H1 (cell line): ENCODE measurements at regions not wholly inside any gene's neighbourhood (a gene's known extent, or its start where the extent isn't known, plus 50 kb on each side); places are given as distances from the start of the nearest gene placed in this dataset.

Experiments used
- CTCF ChIA-PET: fragments of 300-600 bp; sonication (Branson Sonifier 250); formaldehyde crosslinking; loops from one replicate; lab custom pipeline; 2021; ENCODE audit not compliant: partially characterized antibody; lab: Charles Lee
- POLR2A ChIA-PET: fragments of 300-600 bp; sonication (Branson Sonifier 250); formaldehyde crosslinking; loops from one replicate; lab custom pipeline; 2021; ENCODE audit warnings: inconsistent platforms; ENCODE audit not compliant: partially characterized antibody; lab: Charles Lee
- DNase-seq, 2 experiments: peaks; one replicate each; pipeline versions ENCODE4 v3.0.0 to v3.0.0-alpha.2; 2010 to 2022; ENCODE audit warnings: low spot score in 2 of 2, low read depth in 1 of 2, mixed read lengths in 1 of 2
- FAIRE-seq: peaks from 2 replicates; lab custom pipeline; 2011; peaks lifted over from hg19 to GRCh38; lab: Jason Lieb, UNC
- H2AFZ ChIP-seq: 2 replicates; pipeline ENCODE4 v1.8.1; 2012; ENCODE audit warnings: low read length, inconsistent platforms
- H2AK5ac ChIP-seq: 2 replicates; pipeline ENCODE4 v1.6.1; 2013; ENCODE audit warnings: low read depth, low read length
- H2BK120ac ChIP-seq: replicated peaks from 2 replicates; pipeline ENCODE3; 2013; ENCODE audit warnings: low read depth, low read length, inconsistent platforms
- H2BK12ac ChIP-seq: 2 replicates; pipeline ENCODE4 v1.6.1; 2013; ENCODE audit warnings: low read depth, low read length
- H2BK15ac ChIP-seq: 2 replicates; pipeline ENCODE4 v1.6.1; 2013; ENCODE audit warnings: low read length
- H2BK20ac ChIP-seq: 2 replicates; pipeline ENCODE4 v1.6.1; 2013; ENCODE audit warnings: low read length
- H2BK5ac ChIP-seq: 2 replicates; pipeline ENCODE4 v1.6.1; 2013; ENCODE audit warnings: low read depth, low read length
- H3K14ac ChIP-seq: 2 replicates; pipeline ENCODE4 v1.6.1; 2013; ENCODE audit warnings: inconsistent platforms; ENCODE audit not compliant: insufficient read length
- H3K18ac ChIP-seq: 2 replicates; pipeline ENCODE4 v1.6.1; 2013; ENCODE audit warnings: low read length; ENCODE audit errors: extremely low read depth
- H3K23ac ChIP-seq: 2 replicates; pipeline ENCODE4 v1.6.1; 2013; ENCODE audit warnings: inconsistent platforms; ENCODE audit not compliant: insufficient read length
- H3K23me2 ChIP-seq: 2 replicates; pipeline ENCODE4 v1.6.1; 2013; ENCODE audit warnings: low read depth, low read length
- H3K27ac ChIP-seq: 2 replicates; pipeline ENCODE4 v1.6.1; 2011; ENCODE audit warnings: low read depth, low read length, inconsistent platforms
- H3K27me3 ChIP-seq, 4 experiments: replicated peaks in 1 of 4; 1 replicate in 1 of 4; 2 replicates in 3 of 4; pipeline versions ENCODE4 v1.6.1 to v1.8.1; 2011 to 2013; ENCODE audit warnings: low read length in 3 of 4, mild to moderate bottlenecking in 3 of 4, inconsistent platforms in 2 of 4, mixed read lengths in 2 of 4, moderate library complexity in 1 of 4; ENCODE audit not compliant: control insufficient read depth in 3 of 4, insufficient read depth in 3 of 4; ENCODE audit errors: extremely low read depth in 1 of 4
- H3K36me3 ChIP-seq, 4 experiments: 2 replicates each; pipeline versions ENCODE4 v1.6.1 to v1.8.1; 2011 to 2013; ENCODE audit warnings: mild to moderate bottlenecking in 4 of 4, low read length in 3 of 4, moderate library complexity in 2 of 4, control low read depth in 1 of 4, inconsistent platforms in 1 of 4; ENCODE audit not compliant: insufficient read depth in 4 of 4, control insufficient read depth in 2 of 4
- H3K4ac ChIP-seq: replicated peaks from 2 replicates; pipeline ENCODE3; 2013; ENCODE audit warnings: low read length, low read depth, mixed read lengths, inconsistent platforms; ENCODE audit not compliant: insufficient read length
- H3K4me1 ChIP-seq, 4 experiments: replicated peaks in 1 of 4; 1 replicate in 1 of 4; 2 replicates in 3 of 4; pipeline versions ENCODE4 v1.6.1 to v1.8.1; 2011 to 2013; ENCODE audit warnings: low read length in 3 of 4, inconsistent platforms in 2 of 4, mixed read lengths in 1 of 4; ENCODE audit not compliant: insufficient read depth in 4 of 4, control insufficient read depth in 3 of 4
- H3K4me2 ChIP-seq, 2 experiments: 2 replicates each; pipeline versions ENCODE4 v1.6.1 to v1.8.1; 2011 to 2013; ENCODE audit warnings: low read depth in 2 of 2, low read length in 2 of 2, control low read depth in 1 of 2, inconsistent platforms in 1 of 2, mild to moderate bottlenecking in 1 of 2; ENCODE audit not compliant: insufficient read depth in 1 of 2
- H3K4me3 ChIP-seq, 4 experiments: fragments of 200-600, 300-600 bp in 1 of 4; sonication (generic), shearing (Covaris generic), sonication (Bioruptor Twin) in 1 of 4; 2 replicates each; pipeline versions ENCODE4 v1.5.1 to v1.8.1; 2011 to 2016; ENCODE audit warnings: low read length in 4 of 4, low read depth in 3 of 4, control low read depth in 2 of 4, inconsistent platforms in 2 of 4, mild to moderate bottlenecking in 2 of 4, mixed read lengths in 1 of 4, moderate library complexity in 1 of 4; ENCODE audit not compliant: insufficient read depth in 2 of 4; ENCODE audit errors: extremely low read depth in 1 of 4
- H3K56ac ChIP-seq: replicated peaks from 2 replicates; pipeline ENCODE3; 2013; ENCODE audit warnings: low read depth, mild to moderate bottlenecking, mixed read lengths, low read length, inconsistent platforms; ENCODE audit not compliant: insufficient read length
- H3K79me1 ChIP-seq: 2 replicates; pipeline ENCODE4 v1.6.1; 2013; ENCODE audit warnings: low read depth, low read length, control low read depth
- H3K79me2 ChIP-seq, 2 experiments: 2 replicates each; pipeline versions ENCODE4 v1.6.1 to v1.8.1; 2012 to 2013; ENCODE audit warnings: low read length in 2 of 2, mild to moderate bottlenecking in 2 of 2, inconsistent platforms in 1 of 2; ENCODE audit not compliant: insufficient read depth in 2 of 2, control insufficient read depth in 1 of 2
- H3K9ac ChIP-seq, 4 experiments: replicated peaks in 1 of 4; 1 replicate in 1 of 4; 2 replicates in 3 of 4; pipeline versions ENCODE4 v1.6.1 to v1.8.1; 2011 to 2013; ENCODE audit warnings: low read depth in 3 of 4, low read length in 3 of 4, control low read depth in 2 of 4, mild to moderate bottlenecking in 2 of 4, moderate library complexity in 2 of 4, inconsistent platforms in 1 of 4; ENCODE audit errors: extremely low read depth in 1 of 4
- H3K9me3 ChIP-seq, 2 experiments: 2 replicates each; pipeline versions ENCODE4 v1.6.1 to v1.8.1; 2012 to 2013; ENCODE audit warnings: mild to moderate bottlenecking in 2 of 2, moderate library complexity in 2 of 2, control low read depth in 1 of 2, inconsistent platforms in 1 of 2, low read depth in 1 of 2, low read length in 1 of 2, mixed read lengths in 1 of 2; ENCODE audit not compliant: insufficient read depth in 2 of 2
- H4K20me1 ChIP-seq, 2 experiments: replicated peaks in 1 of 2; 2 replicates each; pipeline versions ENCODE3 to v1.8.1; 2011 to 2013; ENCODE audit warnings: inconsistent platforms in 2 of 2, low read length in 2 of 2, mild to moderate bottlenecking in 1 of 2; ENCODE audit not compliant: insufficient read depth in 2 of 2, control insufficient read depth in 1 of 2
- H4K5ac ChIP-seq: 2 replicates; pipeline ENCODE4 v1.6.1; 2013; ENCODE audit warnings: low read length, low read depth, mixed read lengths, inconsistent platforms; ENCODE audit not compliant: insufficient read length
- H4K8ac ChIP-seq: 2 replicates; pipeline ENCODE4 v1.8.0; 2013; ENCODE audit warnings: mild to moderate bottlenecking, moderate library complexity, low read length, inconsistent platforms; ENCODE audit not compliant: insufficient read depth; ENCODE audit errors: extremely low read depth
- H4K91ac ChIP-seq: replicated peaks from 2 replicates; pipeline ENCODE3; 2013; ENCODE audit warnings: low read length, mixed read lengths, inconsistent platforms; ENCODE audit not compliant: insufficient read length
- ATF2 ChIP-seq: IDR thresholded peaks from 2 replicates; pipeline ENCODE4 v1.6.1; 2012; ENCODE audit warnings: low read length, inconsistent platforms
- BRCA1 ChIP-seq: IDR thresholded peaks from 2 replicates; pipeline ENCODE4 v1.6.1; 2012; ENCODE audit warnings: low read depth, low read length, improper control_type of control experiment
- CTBP2 ChIP-seq: IDR thresholded peaks from 2 replicates; pipeline ENCODE4 v1.7.0; 2011; ENCODE audit warnings: borderline replicate concordance, mild to moderate bottlenecking, moderate library complexity, mixed read lengths, low read length; ENCODE audit not compliant: insufficient read depth, insufficient read length
- CTCF ChIP-seq, 3 experiments: IDR thresholded peaks; 1 replicate in 2 of 3; 2 replicates in 1 of 3; pipeline versions ENCODE4 v1.5.1 to v1.6.1; 2011; ENCODE audit warnings: low read length in 3 of 3, mild to moderate bottlenecking in 3 of 3, inconsistent platforms in 2 of 3, low read depth in 1 of 3, moderate library complexity in 1 of 3; ENCODE audit not compliant: insufficient read depth in 1 of 3; ENCODE audit errors: control extremely low read depth in 1 of 3
- EGR1 ChIP-seq: IDR thresholded peaks from 2 replicates; pipeline ENCODE4 v1.6.1; 2011; ENCODE audit warnings: low read depth, low read length, borderline replicate concordance
- HDAC6 ChIP-seq: IDR thresholded peaks from one replicate; pipeline ENCODE4 v1.7.1; 2012; ENCODE audit warnings: low read depth, mild to moderate bottlenecking, inconsistent platforms, low read length, moderate library complexity
- PHF8 ChIP-seq: fragments of 200-600 bp; sonication (generic); conservative IDR thresholded peaks from 2 replicates; pipeline ENCODE4 v1.7.1; 2012; ENCODE audit warnings: low read depth, mild to moderate bottlenecking, inconsistent platforms, low read length, moderate library complexity
- RBBP5 ChIP-seq: IDR thresholded peaks from 2 replicates; pipeline ENCODE4 v1.7.1; 2012; ENCODE audit warnings: low read depth, mild to moderate bottlenecking, inconsistent platforms, low read length, moderate library complexity, borderline replicate concordance
- RXRA ChIP-seq: IDR thresholded peaks from 2 replicates; pipeline ENCODE4 v1.6.1; 2011; ENCODE audit warnings: low read depth, mild to moderate bottlenecking, low read length, moderate library complexity; ENCODE audit not compliant: insufficient read depth
- TAF1 ChIP-seq: IDR thresholded peaks from 2 replicates; pipeline ENCODE4 v1.6.1; 2011; ENCODE audit warnings: mild to moderate bottlenecking, low read depth, low read length
- TAF7 ChIP-seq: optimal IDR thresholded peaks from 2 replicates; pipeline ENCODE3; 2011; ENCODE audit warnings: low read depth, mild to moderate bottlenecking, inconsistent platforms, low read length, moderate library complexity, borderline replicate concordance
- TCF12 ChIP-seq: IDR thresholded peaks from 2 replicates; pipeline ENCODE4 v1.6.1; 2011; ENCODE audit warnings: low read depth, mild to moderate bottlenecking, low read length

- Histone ChIP-seq H2BK20ac (no peak overlapping the region), H4K5ac (no peak overlapping the region), H3K14ac (no peak overlapping the region), H3K79me1 (no peaks in the 10 kb centered on the region), H4K8ac (no peak overlapping the region), H3K27ac (no peak overlapping the region), H3K23me2 (no peaks in the 10 kb centered on the region), H4K20me1 (no peaks in the 10 kb centered on the region), H2BK5ac (no peak overlapping the region), H3K36me3 (no peaks in the 10 kb centered on the region), H3K56ac (no peak overlapping the region), H3K4ac (no peak overlapping the region), H3K79me2 (no peaks in the 10 kb centered on the region), H4K91ac (no peak overlapping the region), H2BK12ac (no peak overlapping the region), H3K4me2 (no peak overlapping the region), H3K23ac (no peak overlapping the region), H3K18ac (no peak overlapping the region), H2AFZ (no peak overlapping the region), H3K4me1 (no peaks in the 10 kb centered on the region), H3K27me3 (no peaks in the 10 kb centered on the region), H2BK15ac (no peak overlapping the region), H2AK5ac (no peak overlapping the region), H3K9ac (no peak overlapping the region), H3K4me3 (no peak overlapping the region), H3K9me3 (no peaks in the 10 kb centered on the region), H2BK120ac (no peak overlapping the region)
- CTCF ChIA-PET, result no interaction called here
- DNase-seq (no peak), FAIRE-seq (no peak)
- POLR2A ChIA-PET, result no interaction called here
- no peak for TF ChIP-seq EGR1
- TF ChIP-seq ATF2, result no peak
- TF ChIP-seq BRCA1, result no peak
- TF ChIP-seq TAF7, result no peak
- TF ChIP-seq CTBP2, result no peak
- no peak for TF ChIP-seq RBBP5
- no peak for TF ChIP-seq CTCF (IDR thresholded peaks at IDR 0.05; ENCODE audit: control extremely low read depth in 1 of 3, insufficient read depth in 1 of 3, low read depth in 1 of 3, low read length in 3 of 3)
- no peak for TF ChIP-seq TAF1
- no peak for TF ChIP-seq HDAC6
- no peak for TF ChIP-seq TCF12
- TF ChIP-seq PHF8, result no peak
- no peak for TF ChIP-seq RXRA
These were observed 72.1 kb downstream of the SEM1 start for GRCh38 chr7:96637522-96637921.
